ES-I3 (cell line): ENCODE measurements at regions not wholly inside any gene's neighbourhood (a gene's known extent, or its start where the extent isn't known, plus 50 kb on each side); places are given as distances from the start of the nearest gene placed in this dataset.

Source experiments
- H3K36me3 ChIP-seq: 2 replicates; pipeline ENCODE4 v1.6.1; 2013; ENCODE audit warnings: mild to moderate bottlenecking, low read length, control low read depth, moderate library complexity; ENCODE audit not compliant: insufficient read depth
- H3K4me1 ChIP-seq: 2 replicates; pipeline ENCODE4 v1.6.1; 2013; ENCODE audit warnings: mild to moderate bottlenecking, control low read depth, low read length; ENCODE audit not compliant: insufficient read depth
- H3K9ac ChIP-seq: 2 replicates; pipeline ENCODE4 v1.6.1; 2013; ENCODE audit warnings: low read depth, mild to moderate bottlenecking, low read length, moderate library complexity
- H3K9me3 ChIP-seq: 2 replicates; pipeline ENCODE4 v1.6.1; 2013; ENCODE audit warnings: mild to moderate bottlenecking, low read length, moderate library complexity; ENCODE audit not compliant: control insufficient read depth, insufficient read depth

GRCh38 chr18:29251681-29252080 is 1074.8 kb upstream of the CDH2 start:
- Histone ChIP-seq H3K4me1 (peaks cover 4% of the 10 kb centered on the region; the same call in 1 of the 2 replicates), H3K9ac (no peak overlapping the region), H3K9me3 (no peaks in the 10 kb centered on the region), H3K36me3 (no peaks in the 10 kb centered on the region)

DNA sequence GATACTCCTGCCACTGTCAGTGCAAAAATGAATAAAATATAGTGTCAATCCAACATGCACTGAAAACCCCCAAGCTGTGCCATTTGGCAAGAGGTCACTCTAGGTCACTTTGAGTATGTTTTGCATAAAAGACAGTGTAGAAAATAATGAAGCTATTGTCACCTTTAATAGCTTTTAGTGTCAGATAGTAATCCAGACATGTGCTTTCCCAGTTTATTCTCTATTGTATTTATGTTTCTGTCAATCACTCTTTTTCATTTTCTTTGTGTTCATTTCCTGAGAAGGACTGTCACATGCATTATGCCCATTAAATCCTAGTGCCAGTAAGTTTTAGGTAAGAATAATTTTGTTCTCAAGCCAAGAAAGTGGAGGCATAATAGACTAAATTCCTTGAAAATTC is 1073.9 kb upstream of the CDH2 start:
- no peak overlapping the region for H3K9ac ChIP-seq
- peaks cover 4% of the 10 kb centered on the region; the same call in 1 of the 2 replicates for H3K4me1 ChIP-seq
- H3K9me3 ChIP-seq, result no peaks in the 10 kb centered on the region
- H3K36me3 ChIP-seq, result no peaks in the 10 kb centered on the region

DNA sequence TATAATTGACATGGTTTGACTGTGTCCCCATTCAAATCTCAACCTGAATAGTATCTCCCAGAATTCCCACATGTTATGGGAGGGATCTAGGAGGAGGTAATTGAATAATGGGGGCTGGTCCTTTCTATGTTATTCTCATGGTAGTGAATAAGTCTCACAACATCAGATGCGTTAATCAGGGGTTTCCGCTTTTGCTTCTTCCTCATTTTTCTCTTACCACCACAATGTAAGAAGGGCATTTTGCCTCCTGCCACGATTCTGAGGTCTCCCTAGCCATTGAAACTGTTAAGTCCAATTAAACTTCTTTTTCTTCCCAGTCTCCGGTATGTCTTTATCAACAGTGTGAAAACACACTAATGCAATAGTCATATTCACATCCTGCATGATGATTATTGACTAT is 1073.3 kb upstream of the CDH2 start:
- Histone ChIP-seq H3K9me3 (no peaks in the 10 kb centered on the region), H3K4me1 (peaks cover 4% of the 10 kb centered on the region; the same call in 1 of the 2 replicates), H3K36me3 (no peaks in the 10 kb centered on the region), H3K9ac (no peak overlapping the region)

GRCh38 chr18:29248805-29249204 is 1071.9 kb upstream of the CDH2 start:
- Histone ChIP-seq H3K4me1 (peaks cover 4% of the 10 kb centered on the region; the same call in 1 of the 2 replicates), H3K36me3 (no peaks in the 10 kb centered on the region), H3K9ac (no peak overlapping the region), H3K9me3 (no peaks in the 10 kb centered on the region)

DNA sequence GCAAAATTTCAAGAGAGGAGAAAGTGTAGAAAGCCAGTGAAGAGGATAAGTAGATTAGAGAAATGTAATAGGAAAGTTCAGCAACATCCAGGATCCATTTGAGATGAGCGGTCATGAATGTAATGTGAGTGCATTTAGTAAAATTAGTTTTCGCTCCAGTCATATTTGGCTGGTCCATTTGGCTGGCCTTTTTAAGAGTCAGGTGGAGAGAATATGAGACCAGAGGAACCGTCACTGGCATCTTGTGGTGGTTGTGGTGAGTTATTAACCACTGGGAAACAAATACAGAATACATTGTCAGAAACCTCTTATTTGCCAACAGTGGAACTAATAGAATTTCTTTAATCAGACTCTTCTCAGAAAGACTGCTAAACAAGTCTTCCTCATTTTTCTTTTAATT is 1064.3 kb upstream of the CDH2 start:
- Histone ChIP-seq H3K36me3 (no peaks in the 10 kb centered on the region), H3K4me1 (no peaks in the 10 kb centered on the region), H3K9ac (no peak overlapping the region), H3K9me3 (no peaks in the 10 kb centered on the region)

DNA sequence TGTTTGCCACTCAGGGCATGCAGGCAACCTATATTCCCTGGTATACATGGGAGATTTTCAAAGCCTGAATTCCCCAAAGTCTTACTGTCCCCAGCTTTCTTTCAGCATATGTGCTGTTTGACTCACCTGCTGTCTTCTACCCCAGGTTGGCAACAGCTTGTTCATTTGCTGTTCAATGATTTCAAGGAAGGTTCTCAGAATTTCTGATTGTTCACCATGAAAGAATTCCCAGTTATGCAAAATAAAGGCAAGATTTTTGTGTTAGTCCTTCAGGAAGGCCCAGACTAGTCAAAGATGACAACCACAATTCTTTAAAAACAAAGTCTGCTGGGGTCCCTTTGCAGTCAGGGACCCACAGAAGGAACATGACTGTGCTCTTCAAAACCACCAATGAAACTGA is 1057.8 kb upstream of the CDH2 start:
- 0 out of 2 replicates have a peak, but pooled peaks cover 4% of the 10 kb centered on the region for H3K9me3 ChIP-seq

DNA sequence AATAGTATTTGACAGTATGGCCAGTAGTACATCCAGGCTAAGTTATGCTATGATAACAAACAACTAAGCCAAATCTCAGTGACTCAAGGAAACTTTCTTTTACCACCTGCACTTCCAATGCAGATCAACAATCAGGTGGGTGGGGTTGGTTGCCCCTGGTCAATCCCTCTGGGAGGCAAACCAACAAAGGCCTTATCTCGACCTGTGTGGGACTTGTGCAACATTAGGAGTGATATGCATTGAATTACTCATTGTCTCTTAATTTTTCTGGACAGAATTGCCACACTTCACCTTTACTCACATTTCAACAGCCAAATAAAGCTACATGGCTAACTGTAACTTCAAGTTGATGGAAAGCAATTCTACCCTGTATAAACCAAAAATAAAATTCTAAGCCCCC is 1049.3 kb upstream of the CDH2 start:
- Histone ChIP-seq H3K4me1 (no peaks in the 10 kb centered on the region), H3K9ac (no peak overlapping the region), H3K36me3 (no peaks in the 10 kb centered on the region), H3K9me3 (0 out of 2 replicates have a peak, but pooled peaks cover 3% of the 10 kb centered on the region)

More for the DNA sequence above, 1057.8 kb upstream of the CDH2 start:
- H3K4me1 ChIP-seq, result no peaks in the 10 kb centered on the region
- H3K9ac ChIP-seq, result no peak overlapping the region
- H3K36me3 ChIP-seq, result no peaks in the 10 kb centered on the region

DNA sequence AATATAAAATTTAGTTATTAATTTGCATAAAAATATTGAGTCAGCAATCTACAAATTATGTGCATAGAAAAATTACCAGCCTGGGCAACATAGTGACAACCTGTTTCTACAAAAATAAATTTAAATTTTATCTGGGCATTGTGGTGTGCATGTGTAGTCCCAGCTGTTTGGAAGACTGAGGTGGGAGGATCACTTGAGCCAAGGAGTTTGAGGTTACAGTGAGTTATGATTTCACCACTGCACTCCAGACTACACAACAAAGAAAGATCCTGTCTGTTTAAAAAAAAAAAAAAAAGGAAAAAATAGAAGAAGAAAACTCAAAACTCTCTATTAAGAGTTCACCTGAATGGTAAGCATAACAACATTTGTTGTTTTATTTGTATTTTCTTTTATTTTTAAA is 1048.4 kb upstream of the CDH2 start:
- Histone ChIP-seq H3K9me3 (0 out of 2 replicates have a peak, but pooled peaks cover 3% of the 10 kb centered on the region), H3K4me1 (no peaks in the 10 kb centered on the region), H3K36me3 (no peaks in the 10 kb centered on the region)

DNA sequence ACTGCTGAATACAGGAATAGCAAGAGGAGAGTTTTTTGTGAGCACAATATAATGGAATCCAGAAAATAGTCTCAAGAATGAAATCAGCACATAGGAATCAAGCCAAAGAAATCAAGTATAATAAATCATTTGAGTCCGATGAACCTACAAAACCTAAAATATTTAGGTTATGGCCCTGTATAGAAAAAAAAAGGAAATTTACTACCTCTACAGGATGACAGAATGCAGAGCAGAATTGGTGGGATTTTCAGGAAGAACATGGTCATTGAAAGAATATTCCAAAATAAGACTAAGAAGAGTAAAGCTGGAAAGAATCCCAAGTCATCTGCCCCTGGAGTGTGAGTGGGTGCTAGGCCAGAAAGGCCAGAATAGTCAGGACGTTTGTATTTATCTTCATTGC is 1041.2 kb upstream of the CDH2 start:
- no peaks in the 10 kb centered on the region for H3K4me1 ChIP-seq

More for the DNA sequence above, 1048.4 kb upstream of the CDH2 start:
- no peak overlapping the region for H3K9ac ChIP-seq

DNA sequence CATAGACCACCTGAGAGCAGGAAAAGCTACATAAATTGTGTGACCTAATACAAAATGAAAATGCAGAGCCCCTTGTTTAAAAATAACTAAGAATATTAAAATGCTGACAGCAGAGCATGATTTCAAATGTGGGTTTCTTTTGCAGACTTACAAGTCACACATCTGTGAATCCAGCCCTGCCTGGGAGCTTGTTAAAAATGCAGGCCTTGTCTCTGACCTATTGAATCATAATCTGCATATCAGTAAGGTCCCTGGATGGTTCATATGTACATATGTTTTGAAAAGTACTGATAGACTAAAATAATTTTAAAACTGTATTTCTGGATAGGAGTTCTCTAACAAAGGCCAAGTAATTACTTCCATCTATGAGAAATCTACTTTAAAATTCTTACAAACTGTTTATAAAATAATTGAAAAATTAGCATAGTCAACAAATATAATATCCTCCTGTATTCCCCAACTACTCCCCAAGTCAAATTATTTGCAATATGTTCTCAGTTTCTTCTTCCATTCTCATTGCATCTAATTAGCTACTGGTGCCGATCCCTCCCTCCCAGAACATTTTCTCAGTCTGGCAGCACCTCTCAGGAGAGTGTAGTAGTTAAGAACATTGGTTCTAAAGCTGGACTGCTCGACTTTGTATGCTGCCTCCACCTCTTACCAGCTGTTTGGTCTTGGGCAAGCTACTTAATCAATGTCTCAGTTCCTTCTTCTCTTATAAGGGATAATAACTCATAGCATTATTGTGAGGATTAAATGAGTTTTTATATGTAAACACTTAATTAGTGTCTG is 1040.4 kb upstream of the CDH2 start:
- no peak overlapping the region for H3K9ac ChIP-seq
- H3K4me1 ChIP-seq, result no peaks in the 10 kb centered on the region

More for the DNA sequence above, 1041.2 kb upstream of the CDH2 start:
- H3K9me3 ChIP-seq, result no peaks in the 10 kb centered on the region
- H3K36me3 ChIP-seq, result no peaks in the 10 kb centered on the region
- no peak overlapping the region for H3K9ac ChIP-seq

DNA sequence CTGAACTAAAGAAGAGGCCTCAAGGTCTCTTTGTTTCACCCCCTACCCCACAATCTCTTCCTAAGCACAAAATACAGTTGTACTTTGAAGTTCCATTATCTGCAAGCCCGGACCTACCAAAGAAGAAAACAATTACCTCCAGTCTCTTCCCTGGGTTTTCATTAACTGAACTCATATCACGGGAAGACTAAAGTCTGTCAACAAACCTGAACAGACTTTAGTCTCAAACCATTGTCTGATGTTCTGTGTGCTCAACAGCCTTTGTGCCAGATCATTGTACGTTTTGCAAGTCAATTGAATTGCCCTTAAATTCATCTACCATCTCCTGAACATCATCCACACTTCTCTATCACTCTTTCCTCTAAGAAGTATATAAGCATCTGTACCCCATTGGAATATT is 1021.9 kb upstream of the CDH2 start:
- no peaks in the 10 kb centered on the region for H3K4me1 ChIP-seq
- H3K9ac ChIP-seq, result no peak overlapping the region
- H3K36me3 ChIP-seq, result no peaks in the 10 kb centered on the region
- H3K9me3 ChIP-seq, result no peaks in the 10 kb centered on the region

More for the DNA sequence above, 1040.4 kb upstream of the CDH2 start:
- Histone ChIP-seq H3K9me3 (no peaks in the 10 kb centered on the region), H3K36me3 (no peaks in the 10 kb centered on the region)

- Histone ChIP-seq H3K36me3 (no peaks in the 10 kb centered on the region), H3K9ac (no peak overlapping the region), H3K4me1 (no peaks in the 10 kb centered on the region), H3K9me3 (no peaks in the 10 kb centered on the region)
Observed at GRCh38 chr18:29196307-29196706, 1019.4 kb upstream of the CDH2 start.

DNA sequence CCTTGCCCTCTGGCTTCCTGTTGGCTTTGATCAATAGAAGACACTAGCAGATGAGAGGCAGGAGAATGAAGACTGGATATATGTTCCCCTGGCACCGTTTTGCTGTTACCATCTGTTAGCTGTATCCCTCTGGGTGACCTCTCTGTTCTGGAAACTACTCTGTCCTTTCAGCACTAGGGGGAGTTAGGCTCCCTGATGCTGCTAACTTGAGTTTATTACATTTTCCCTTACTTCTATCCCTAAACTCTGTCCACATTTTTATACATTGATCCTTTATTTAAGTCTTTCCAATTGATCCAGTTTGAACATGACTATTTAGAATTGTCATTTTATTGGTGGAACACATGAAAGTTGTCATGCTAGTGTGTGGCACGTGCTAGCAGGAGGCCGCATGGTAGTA is 1014.3 kb upstream of the CDH2 start:
- Histone ChIP-seq H3K4me1 (peaks cover 7% of the 10 kb centered on the region), H3K9me3 (no peaks in the 10 kb centered on the region), H3K36me3 (no peaks in the 10 kb centered on the region), H3K9ac (no peak overlapping the region)

GRCh38 chr18:29188760-29189159 is 1011.8 kb upstream of the CDH2 start:
- no peaks in the 10 kb centered on the region for H3K9me3 ChIP-seq
- no peak overlapping the region for H3K9ac ChIP-seq

DNA sequence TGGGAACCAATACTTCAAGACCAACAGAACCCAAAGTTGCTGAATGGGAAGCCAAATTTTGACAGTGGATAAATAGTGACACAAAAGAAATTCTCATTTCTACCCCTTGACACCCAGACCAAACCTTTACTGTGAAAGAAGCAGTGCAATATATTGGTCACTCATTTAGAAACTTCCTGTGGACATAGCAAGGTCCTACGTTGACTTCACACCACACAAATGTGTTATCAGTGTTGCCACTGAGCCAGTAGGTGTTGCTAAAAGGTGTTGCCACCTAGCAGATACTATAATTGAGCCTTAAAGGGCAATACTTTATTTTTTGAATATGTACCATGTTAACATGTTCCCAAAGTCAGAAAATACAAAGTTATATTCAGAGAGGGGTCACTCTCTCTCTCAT is 1008.9 kb upstream of the CDH2 start:
- Histone ChIP-seq H3K9ac (no peak overlapping the region), H3K4me1 (peaks cover 16% of the 10 kb centered on the region), H3K9me3 (no peaks in the 10 kb centered on the region), H3K36me3 (no peaks in the 10 kb centered on the region)

More at GRCh38 chr18:29188760-29189159, 1011.8 kb upstream of the CDH2 start:
- H3K36me3 ChIP-seq, result no peaks in the 10 kb centered on the region
- H3K4me1 ChIP-seq, result peaks cover 7% of the 10 kb centered on the region
